Spleen (tissue), 7 donors: ENCODE measurements at regions not wholly inside any gene's neighbourhood (a gene's known extent, or its start where the extent isn't known, plus 50 kb on each side); places are given as distances from the start of the nearest gene placed in this dataset.

Experiments used
- CTCF ChIP-seq, 11 experiments: fragments of 200-600 bp in 7 of 11; fragments of 450-650 bp in 4 of 11; sonication (generic) in 4 of 11; IDR thresholded peaks in 8 of 11; conservative IDR thresholded peaks in 3 of 11; 1 replicate in 7 of 11; 2 replicates in 4 of 11; pipeline versions ENCODE4 v1.4.0 to v1.8.0; 2016 to 2021; ENCODE audit warnings: antibody characterized with exemption in 11 of 11, inconsistent platforms in 4 of 11, mild to moderate bottlenecking in 1 of 11
- POLR2AphosphoS5 ChIP-seq, 3 donors: sonication (generic); formaldehyde crosslinking; IDR thresholded peaks; one replicate each; pipeline ENCODE4 v1.5.1; 2017; ENCODE audit warnings: antibody characterized with exemption in 3 of 3
- donor health status: DM: no; HTN: no; CAD: no; lungs with moderate emphysema.
- donor health status: DM: no; HTN: no; CAD: no.
- donor health status: DM: no; HTN: no; CAD: no.

GRCh38 chr10:28363376-28363775 is 60.5 kb upstream of the MPP7 start:
- no peak for TF ChIP-seq POLR2AphosphoS5 (IDR thresholded peaks at IDR 0.05)
- TF ChIP-seq CTCF (IDR thresholded peaks at IDR 0.05 in 8 of 11, conservative IDR thresholded peaks at IDR 0.05 in 3 of 11), result no peak
